ENCODE measurements at regions not wholly inside any gene's neighbourhood (a gene's known extent, or its start where the extent isn't known, plus 50 kb on each side); places are given as distances from the start of the nearest gene placed in this dataset.

GRCh38 chr15:69737916-69738315 is 285.3 kb downstream of the RPLP1 start:
- no peak for TF ChIP-seq CTCF (IDR thresholded peaks at IDR 0.05; ENCODE audit: unreplicated experiment)

GRCh38 chr15:69740684-69741083 is 288.1 kb downstream of the RPLP1 start:
- no peak for TF ChIP-seq CTCF (IDR thresholded peaks at IDR 0.05; ENCODE audit: unreplicated experiment)
- no peak for DNase-seq (ENCODE audit: unreplicated experiment)
- no peaks in the 10 kb centered on the region for H3K4me1 Mint-ChIP-seq (ENCODE audit: insufficient read depth, unreplicated experiment)
- POLR2A ChIA-PET: interaction anchor here (1.0 kb wide), 1 partner anchor 11 kb away, joined by 3 read pairs; no protein-coding TSS in a partner anchor
- no TSS peak for BruUV-seq (replicated peaks)
- intact Hi-C loops (cut with micrococcal nuclease): no loop called here
- peaks cover 68% of the 10 kb centered on the region for H3K27me3 Mint-ChIP-seq (ENCODE audit: insufficient read depth, unreplicated experiment)
- H3K4me3 Mint-ChIP-seq (ENCODE audit: unreplicated experiment): no peak overlapping the region
- peaks cover 6% of the 10 kb centered on the region for H3K9me3 Mint-ChIP-seq (ENCODE audit: unreplicated experiment)
- H3K36me3 Mint-ChIP-seq (ENCODE audit: insufficient read depth, unreplicated experiment): no peaks in the 10 kb centered on the region
- H3K27ac Mint-ChIP-seq (ENCODE audit: low read depth, unreplicated experiment): no peak overlapping the region
- CTCF ChIA-PET: interaction anchor here (1.0 to 1.1 kb wide), 2 partner anchors 10 to 725 kb away, joined by 3 to 5 read pairs; no protein-coding TSS in a partner anchor

More at GRCh38 chr15:69737916-69738315, 285.3 kb downstream of the RPLP1 start:
- H3K9me3 Mint-ChIP-seq (ENCODE audit: unreplicated experiment): peaks cover 6% of the 10 kb centered on the region
- BruUV-seq (replicated peaks): no TSS peak
- peaks cover 76% of the 10 kb centered on the region for H3K27me3 Mint-ChIP-seq (ENCODE audit: insufficient read depth, unreplicated experiment)
- POLR2A ChIA-PET: interaction anchor here (0.8 kb wide), 1 partner anchor 16 kb away, joined by 3 read pairs; no protein-coding TSS in a partner anchor
- DNase-seq (ENCODE audit: unreplicated experiment): no peak
- H3K4me1 Mint-ChIP-seq (ENCODE audit: insufficient read depth, unreplicated experiment): no peaks in the 10 kb centered on the region
- no peaks in the 10 kb centered on the region for H3K36me3 Mint-ChIP-seq (ENCODE audit: insufficient read depth, unreplicated experiment)
- no peak overlapping the region for H3K4me3 Mint-ChIP-seq (ENCODE audit: unreplicated experiment)
- intact Hi-C loops (cut with micrococcal nuclease): no loop called here
- CTCF ChIA-PET: no interaction called here
- H3K27ac Mint-ChIP-seq (ENCODE audit: low read depth, unreplicated experiment): no peak overlapping the region

- Mint-ChIP-seq H3K4me1 (ENCODE audit: insufficient read depth, unreplicated experiment) (no peaks in the 10 kb centered on the region), H3K9me3 (ENCODE audit: unreplicated experiment) (peaks cover 6% of the 10 kb centered on the region), H3K36me3 (ENCODE audit: insufficient read depth, unreplicated experiment) (no peaks in the 10 kb centered on the region), H3K27me3 (ENCODE audit: insufficient read depth, unreplicated experiment) (peaks cover 54% of the 10 kb centered on the region), H3K27ac (ENCODE audit: low read depth, unreplicated experiment) (no peak overlapping the region), H3K4me3 (ENCODE audit: unreplicated experiment) (no peak overlapping the region)
- no peak for DNase-seq (ENCODE audit: unreplicated experiment)
- TF ChIP-seq CTCF (IDR thresholded peaks at IDR 0.05; ENCODE audit: unreplicated experiment): no peak
- ChIA-PET CTCF (interaction anchor here (0.7 kb wide), 1 partner anchor 690 kb away, joined by 3 read pairs; no protein-coding TSS in a partner anchor), POLR2A (interaction anchor here (0.7 to 1.1 kb wide), 2 partner anchors 20 to 54 kb away, joined by 3 to 4 read pairs; no protein-coding TSS in a partner anchor)
- BruUV-seq (replicated peaks): no TSS peak
- intact Hi-C loops (cut with micrococcal nuclease): no loop called here
Measured at GRCh38 chr15:69742361-69742760, 289.7 kb downstream of the RPLP1 start.

- H3K27ac Mint-ChIP-seq (ENCODE audit: low read depth, unreplicated experiment): no peak overlapping the region
- H3K4me3 Mint-ChIP-seq (ENCODE audit: unreplicated experiment): no peak overlapping the region
- ChIA-PET POLR2A (no interaction called here), CTCF (interaction anchor here (0.6 kb wide), 2 partner anchors 30 to 266 kb away, joined by 3 read pairs; no protein-coding TSS in a partner anchor)
- no TSS peak for BruUV-seq (replicated peaks)
- H3K4me1 Mint-ChIP-seq (ENCODE audit: insufficient read depth, unreplicated experiment): no peaks in the 10 kb centered on the region
- H3K9me3 Mint-ChIP-seq (ENCODE audit: unreplicated experiment): peaks cover 6% of the 10 kb centered on the region
- intact Hi-C loops (cut with micrococcal nuclease): no loop called here
- TF ChIP-seq CTCF (IDR thresholded peaks at IDR 0.05; ENCODE audit: unreplicated experiment): no peak
- H3K27me3 Mint-ChIP-seq (ENCODE audit: insufficient read depth, unreplicated experiment): peaks cover 57% of the 10 kb centered on the region
- H3K36me3 Mint-ChIP-seq (ENCODE audit: insufficient read depth, unreplicated experiment): no peaks in the 10 kb centered on the region
- DNase-seq (ENCODE audit: unreplicated experiment): no peak
Measured at GRCh38 chr15:69743091-69743490, 290.5 kb downstream of the RPLP1 start.
